Epithelial cell of prostate (primary cell): ENCODE measurements at regions not wholly inside any gene's neighbourhood (a gene's known extent, or its start where the extent isn't known, plus 50 kb on each side); places are given as distances from the start of the nearest gene placed in this dataset.
"Not testable (repeated sequence)": the region's sequence is repeated elsewhere in the genome, so short reads cannot be mapped to it uniquely, and the experiment has no call there.

Source experiments
- DNase-seq: peaks from one replicate; pipeline ENCODE4 v3.0.0-alpha.2; 2011; ENCODE audit warnings: low read depth, low spot score
- H3K27ac ChIP-seq: fragments of 450-650 bp; 2 replicates; pipeline ENCODE4 v1.5.1; 2017; ENCODE audit warnings: mild to moderate bottlenecking

DNA sequence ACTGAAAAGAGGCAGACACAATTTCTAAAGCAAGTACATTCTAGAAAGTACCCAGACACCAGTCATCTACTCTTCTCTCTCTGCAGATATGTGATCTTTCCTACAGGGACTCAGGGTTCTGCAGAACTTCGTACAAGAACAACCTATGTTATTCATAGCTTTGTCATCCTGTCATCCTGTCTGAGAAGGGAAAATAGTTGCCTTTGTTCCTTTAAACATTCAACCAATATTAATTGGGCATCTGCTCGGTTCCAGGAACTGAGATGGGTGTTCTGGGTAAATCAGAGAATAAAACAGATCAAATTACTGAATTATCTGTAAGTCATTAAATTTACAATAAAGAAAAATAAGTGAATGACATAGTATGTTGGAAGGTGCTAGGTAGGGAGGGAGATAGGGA lies 504.9 kb downstream of the MATN1 start:
- DNase-seq = no peak
- H3K27ac ChIP-seq = no peak overlapping the region

DNA sequence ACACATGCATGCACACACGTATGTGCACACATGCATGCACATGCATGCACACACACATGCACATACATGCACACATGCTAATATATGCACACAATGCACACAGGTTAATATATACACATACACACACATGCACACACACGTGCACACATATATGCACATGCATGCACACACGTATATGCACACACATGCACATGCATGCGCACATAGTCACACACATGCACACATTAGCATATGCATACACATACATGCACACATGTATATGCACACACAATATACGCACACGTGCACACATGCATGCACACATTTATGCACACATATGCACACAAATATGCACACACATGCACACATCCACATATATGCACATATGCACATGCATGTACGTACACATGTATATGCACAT lies 506.8 kb downstream of the MATN1 start:
- H3K27ac ChIP-seq = no peak overlapping the region
- DNase-seq = no peak

DNA sequence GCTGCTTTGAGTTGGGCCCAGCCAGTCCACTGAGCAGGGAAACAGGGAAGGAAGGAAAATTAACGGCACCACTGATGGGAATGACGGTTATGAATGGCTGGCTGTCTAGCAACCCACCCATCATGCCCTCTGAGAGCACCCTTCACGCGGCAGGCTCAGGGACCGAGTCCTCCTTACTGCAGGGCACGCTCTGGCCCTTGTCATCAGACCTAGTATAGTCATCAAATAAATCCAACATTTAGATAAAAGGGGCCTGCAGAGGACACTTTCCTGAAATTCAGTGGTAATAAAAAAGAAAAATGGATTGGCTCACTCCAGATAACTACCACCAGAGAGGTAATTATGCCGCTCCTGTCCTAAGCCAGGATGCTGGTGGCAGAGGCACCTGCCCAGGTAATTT lies 509.4 kb downstream of the MATN1 start:
- no peak for DNase-seq
- no peak overlapping the region for H3K27ac ChIP-seq

DNA sequence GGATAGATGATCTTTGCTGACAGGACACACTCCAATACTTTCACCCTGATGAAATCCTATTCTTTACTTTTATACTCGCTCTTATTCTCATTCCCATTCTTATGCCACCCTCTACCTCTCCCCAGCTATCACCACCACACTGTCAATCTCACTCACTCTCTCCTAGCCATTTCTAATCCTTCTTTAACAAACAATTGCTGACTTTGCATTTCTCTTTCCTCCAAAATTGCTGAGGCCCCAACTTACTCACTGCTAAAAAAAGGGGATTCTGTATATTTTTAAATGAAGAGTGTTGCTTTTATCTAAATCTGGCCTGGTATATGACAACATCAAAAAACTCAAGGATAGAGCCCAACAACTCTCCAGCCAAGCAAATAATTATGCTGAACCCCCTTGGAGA lies 515.4 kb downstream of the MATN1 start:
- not testable (repeated sequence) for H3K27ac ChIP-seq, DNase-seq

DNA sequence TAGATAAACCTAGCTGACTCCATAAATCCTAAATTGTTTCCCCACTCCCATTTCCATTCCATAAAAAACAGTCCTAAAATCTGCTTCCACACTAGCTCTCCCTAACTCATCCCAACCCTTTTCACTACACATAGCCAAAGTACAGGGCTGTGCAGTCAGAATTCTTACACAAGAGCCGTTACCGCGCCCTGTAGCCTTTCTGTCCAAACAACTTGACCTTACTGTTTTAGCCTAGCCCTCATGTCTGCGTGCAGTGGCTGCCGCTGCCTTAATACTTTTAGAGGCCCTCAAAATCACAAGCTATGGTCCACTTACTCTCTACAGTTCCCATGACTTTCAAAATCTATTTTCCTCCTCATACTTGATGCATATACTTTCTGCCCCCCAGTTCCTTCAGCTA lies 516.8 kb downstream of the MATN1 start:
- not testable (repeated sequence) for DNase-seq, H3K27ac ChIP-seq

DNA sequence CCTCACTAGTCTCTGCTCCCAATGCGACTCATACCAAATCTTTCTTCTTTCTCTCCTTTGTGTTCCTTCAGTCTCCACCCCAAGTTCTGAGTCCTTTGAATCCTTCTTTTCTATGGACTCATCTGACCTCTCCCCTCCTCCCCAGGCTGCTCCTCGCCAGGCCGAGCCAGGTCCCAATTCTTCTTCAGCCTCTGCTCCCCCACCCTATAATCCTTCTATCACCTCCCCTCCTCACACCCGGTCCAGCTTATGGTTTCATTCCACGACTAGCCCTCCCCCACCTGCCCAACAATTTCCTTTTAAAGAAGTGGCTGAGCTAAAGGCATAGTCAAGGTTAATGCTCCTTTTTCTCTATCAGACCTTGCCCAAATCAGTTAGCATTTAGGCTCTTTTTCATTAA lies 518.5 kb downstream of the MATN1 start:
- DNase-seq, H3K27ac ChIP-seq: not testable (repeated sequence)

DNA sequence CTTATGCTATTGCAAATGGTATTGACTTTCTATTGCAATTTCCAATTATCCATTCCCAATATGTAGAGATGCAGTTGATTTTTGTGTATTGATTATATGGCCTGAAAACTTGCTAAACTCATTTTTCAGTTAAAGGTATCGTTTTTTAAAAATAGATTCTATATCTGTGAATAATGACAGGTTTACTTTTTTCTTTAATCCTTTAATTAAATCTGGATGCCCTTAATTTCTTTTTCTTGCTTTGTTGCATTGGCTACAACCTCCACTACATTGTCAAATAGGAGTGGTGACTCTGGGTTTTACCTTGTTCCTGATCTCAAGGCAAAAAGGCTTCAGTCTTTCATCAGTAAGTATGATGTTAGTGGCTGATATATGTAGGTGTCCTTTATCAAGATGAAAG lies 522.4 kb downstream of the MATN1 start:
- no peak for DNase-seq
- no peak overlapping the region for H3K27ac ChIP-seq

DNA sequence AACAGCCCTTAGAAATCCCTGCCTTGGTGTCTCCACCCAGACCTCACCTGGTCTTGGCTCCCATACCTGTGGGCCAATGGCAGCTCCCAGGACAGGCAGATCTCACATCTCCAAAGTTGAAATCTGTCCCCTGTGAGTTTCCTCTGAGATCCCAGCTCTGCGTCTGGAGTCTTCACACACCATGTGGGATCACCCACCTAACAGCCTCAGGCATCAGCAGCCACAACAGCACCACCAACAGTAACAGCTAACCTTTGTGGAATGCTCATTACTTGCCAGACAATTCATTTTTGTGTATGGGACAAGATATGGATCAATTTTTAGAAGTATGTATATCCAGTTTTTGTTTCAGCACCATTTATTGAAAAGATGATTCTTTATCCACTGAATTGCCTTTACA lies 523.2 kb downstream of the MATN1 start:
- H3K27ac ChIP-seq = no peak overlapping the region
- DNase-seq = no peak

DNA sequence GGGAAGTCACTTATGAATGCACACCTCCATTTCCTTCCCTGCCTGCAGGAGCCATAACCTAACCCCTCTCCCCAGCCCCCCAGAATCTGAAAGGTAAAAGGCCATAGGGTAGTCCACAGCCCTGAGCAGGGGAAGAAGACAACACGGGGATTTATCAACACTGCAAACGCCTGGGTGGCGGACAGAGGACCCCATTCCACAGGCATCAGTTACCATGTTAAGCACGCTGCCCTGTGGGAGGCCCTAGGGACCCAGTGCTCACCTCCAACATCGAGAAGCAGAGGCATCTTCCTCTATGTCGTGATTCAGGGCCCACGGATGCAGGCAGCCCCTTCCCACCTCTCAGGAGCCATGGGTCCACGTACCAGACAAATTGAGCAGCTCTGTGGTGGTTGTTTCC lies 523.8 kb downstream of the MATN1 start:
- H3K27ac ChIP-seq = no peak overlapping the region
- DNase-seq = no peak

DNA sequence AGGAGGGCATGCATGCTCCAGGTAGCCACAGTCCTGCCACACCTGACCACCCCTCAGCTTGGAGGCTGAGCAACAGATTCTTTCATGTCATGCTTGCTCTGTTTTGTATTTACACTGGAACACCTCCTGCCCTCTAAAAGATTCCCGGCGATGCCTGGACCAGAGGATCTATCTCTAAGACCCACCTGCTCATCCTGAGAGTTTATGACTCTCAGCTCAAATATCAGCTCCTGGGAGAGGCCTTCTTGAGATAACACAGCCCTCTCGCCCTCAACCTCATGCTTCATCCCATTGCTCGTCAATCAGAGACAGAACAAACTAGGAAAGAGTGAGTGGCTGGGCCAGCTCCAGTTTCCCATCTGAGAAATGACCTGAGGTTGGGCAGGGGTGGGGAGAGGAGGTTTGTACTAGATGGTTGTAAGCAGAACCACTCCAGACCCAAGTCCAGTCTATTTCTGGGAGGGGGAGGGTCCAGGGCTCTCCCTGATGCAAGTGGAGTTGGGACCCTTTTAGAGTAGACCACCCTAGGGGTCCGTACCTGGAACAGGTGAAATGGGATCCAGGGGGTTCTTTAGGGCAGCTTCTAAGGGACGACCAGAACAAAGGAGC lies 524.5 kb downstream of the MATN1 start:
- no peak overlapping the region for H3K27ac ChIP-seq
- DNase-seq = no peak

DNA sequence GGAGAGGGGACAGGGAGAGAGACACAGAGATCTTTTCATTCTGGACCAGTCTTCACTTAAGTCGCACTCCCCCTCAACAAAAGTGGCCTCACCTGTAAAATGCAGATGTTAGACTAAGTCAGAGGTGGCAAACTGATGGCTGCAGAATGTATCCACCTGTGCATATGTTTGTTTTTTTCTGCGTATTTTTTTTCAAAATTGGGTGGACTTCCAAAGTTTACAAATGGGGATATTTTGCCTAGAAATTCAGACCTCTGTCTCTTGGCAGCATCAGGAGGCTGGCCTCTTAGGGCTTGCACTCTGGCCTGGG lies 525.0 kb downstream of the MATN1 start:
- no peak overlapping the region for H3K27ac ChIP-seq
- DNase-seq = no peak

DNA sequence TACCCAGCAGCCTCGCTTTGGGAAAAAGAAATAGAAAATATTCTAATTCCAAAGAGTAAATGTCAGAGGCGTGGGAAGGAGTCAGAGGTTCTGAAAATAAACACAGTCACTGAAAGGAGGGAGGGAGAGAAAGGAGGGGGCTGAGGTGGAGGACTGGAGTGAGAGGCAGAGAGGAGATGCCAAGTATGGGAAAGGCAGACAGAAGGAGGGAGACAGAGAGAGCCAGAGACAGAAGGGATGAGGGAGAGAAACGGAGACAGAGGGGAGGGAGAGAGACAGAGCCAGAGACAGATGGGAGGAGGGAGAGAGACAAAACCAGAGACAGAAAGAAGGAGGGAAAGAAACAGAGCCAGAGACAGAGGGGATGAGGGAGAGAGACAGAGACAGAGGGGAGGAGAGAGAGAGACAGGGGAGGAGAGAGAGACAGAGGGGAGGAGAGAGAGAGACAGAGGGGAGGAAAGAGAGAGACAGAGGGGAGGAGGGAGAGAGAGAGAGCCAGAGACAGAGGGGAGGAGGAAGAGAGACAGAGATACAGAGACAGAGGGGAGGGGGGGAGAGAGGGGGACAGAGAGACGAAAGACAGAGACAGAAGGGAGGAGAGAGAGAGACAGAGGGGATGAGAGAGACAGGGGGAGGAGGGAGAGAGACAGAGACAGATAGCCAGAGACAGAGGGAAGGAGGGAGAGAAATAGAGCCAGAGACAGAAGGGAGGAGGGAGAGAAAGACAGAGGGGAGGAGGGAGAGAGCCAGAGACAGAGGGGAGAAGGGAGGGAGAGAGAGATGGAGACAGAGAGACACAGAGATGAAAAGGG lies 525.5 kb downstream of the MATN1 start:
- no peak for DNase-seq
- H3K27ac ChIP-seq = no peak overlapping the region

DNA sequence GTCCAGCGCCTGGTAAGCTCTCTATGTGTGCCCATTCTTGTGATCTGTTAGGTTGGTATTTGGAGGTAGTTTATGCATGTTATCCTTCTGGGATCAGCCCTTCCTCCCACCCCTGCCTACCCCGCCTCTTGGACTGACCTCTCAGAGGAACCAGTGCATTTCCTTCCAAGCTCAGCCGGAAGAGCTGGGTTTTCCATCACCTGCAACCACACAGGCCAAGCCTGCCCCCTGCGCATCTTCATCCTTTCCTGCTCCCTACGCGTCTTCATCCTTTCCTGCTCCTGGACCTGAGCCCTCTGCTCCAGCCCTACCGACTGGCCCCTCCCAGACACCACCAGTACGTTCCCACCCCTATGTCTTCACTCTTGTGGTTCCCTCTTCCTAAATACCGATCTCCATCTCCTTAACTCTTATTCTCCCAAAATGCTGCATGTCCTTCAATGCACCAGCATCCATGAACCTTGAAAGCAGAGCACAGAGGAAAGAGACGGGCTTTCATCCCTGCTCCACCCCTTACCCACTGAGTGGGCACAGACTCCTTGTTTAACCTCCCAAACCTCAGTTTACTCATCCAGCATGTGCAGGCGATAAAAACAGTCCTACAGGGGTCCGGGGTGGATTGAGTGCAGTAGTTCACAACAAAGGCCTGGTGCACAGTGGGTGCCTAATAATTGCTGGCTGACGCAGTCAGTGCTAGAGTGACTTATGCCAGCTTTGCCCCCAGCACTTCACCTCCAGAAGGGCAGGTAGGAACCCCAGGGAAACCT lies 526.3 kb downstream of the MATN1 start:
- no peak for DNase-seq
- no peak overlapping the region for H3K27ac ChIP-seq

DNA sequence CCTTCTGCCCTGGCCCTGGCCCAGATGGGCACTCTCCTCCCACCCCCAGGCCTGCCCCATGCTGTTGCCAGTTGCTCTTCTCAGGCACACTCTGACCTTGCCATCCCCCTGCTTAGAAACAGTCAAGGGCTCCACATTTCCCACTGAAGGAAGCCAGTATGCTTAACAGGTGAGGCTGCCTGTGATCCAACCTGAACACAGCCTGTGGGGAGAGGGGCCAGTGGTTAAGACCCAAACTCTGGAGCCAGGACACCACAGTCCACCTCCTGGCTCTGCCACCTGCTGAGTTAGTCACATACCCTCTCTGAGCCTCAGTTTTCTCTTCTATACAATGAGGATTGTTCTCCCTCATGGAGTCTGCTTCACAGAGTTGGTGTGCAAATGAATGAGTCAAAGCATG lies 526.9 kb downstream of the MATN1 start:
- no peak for DNase-seq
- H3K27ac ChIP-seq = no peak overlapping the region

DNA sequence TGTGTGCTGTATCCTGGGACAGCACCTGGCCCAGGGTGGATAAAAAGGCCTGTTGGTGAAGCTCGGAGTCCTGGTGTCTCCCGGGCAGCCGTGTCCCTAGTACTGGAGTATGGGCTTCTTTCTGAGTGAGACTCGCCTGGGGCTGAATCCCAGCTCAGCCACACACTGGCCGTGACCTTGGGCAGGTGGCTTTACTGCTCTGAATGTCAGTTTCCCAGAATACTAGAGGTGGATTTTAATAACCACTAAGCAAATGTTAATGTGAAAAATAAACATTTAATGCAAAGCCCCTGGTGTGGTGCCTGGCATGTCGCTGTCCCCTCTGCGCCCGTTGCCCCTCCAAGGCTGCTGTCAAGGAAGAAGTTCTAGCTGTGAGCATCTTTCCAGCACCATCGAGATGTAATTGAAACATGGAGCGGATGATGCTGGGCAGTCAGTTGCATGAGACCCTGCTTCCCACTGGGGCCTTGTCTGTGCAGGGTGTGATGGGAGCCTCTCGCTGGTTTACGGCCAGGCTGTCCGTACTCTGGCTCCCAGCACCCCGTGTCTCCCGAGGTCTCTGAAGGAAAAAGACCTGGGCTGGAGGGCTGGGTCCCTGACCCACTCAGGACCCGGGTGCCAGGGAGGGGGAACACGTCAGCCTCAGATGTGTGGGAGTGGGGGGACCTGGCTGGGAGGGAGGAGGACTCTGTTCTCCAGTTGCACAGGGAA lies 527.8 kb downstream of the MATN1 start:
- no peak overlapping the region for H3K27ac ChIP-seq
- no peak for DNase-seq

DNA sequence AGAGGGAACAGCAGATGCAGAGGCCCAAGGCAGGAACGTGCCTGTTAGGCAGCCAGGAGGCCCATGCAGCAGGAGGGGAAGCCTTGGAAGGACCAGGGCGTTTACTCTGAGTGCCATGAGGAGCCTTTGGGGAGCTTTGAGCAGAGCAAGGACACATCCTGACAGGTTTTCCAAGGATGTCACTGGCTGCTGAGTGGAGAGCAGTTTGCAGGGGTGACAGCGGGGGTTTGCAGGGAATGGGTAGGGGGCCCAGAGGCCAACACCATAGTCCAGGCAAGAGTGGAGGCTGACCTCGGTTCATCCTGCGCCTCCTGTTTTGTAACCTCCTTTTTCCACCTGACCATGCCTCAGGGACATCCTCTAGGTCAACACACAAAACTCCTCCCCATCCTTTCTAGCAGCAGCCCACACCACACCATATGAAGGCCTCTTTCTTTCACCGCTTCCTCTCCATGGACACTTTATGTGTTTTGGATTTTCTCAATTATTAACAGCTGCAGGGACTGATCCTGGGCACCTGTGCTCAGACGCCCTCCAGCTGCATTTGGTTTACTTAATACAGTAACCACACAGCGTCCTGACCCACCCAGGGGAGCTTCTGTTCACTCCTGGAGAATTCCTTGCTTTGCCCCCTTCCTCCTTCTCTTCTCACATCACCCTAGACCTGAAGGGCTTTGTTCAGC lies 528.5 kb downstream of the MATN1 start:
- DNase-seq = no peak
- no peak overlapping the region for H3K27ac ChIP-seq

DNA sequence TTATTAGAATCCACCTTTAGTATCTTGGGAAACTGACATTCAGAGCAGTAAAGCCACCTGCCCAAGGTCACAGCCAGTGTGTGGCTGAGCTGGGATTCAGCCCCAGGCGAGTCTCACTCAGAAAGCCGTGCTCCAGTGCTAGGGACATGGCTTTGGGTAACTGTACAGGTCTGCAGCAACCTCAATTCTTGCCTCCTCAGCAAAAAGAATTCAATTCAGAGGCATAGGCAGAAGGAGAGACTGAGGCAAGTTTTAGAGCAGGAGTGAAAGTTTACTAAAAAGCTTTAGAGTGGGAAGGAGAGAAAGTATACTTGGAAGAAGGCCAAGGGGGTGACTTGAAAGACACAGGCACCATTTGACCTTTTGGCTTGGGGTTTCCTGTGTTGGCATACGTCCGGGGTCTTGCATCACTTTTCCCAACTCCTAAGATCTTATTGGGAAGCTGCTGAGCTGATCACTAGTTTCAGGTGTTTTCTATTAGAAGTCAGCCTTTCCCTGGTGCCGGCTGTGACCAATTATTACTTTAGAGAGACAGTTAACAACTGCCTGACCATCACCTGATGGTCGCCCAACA lies 529.3 kb downstream of the MATN1 start:
- H3K27ac ChIP-seq = no peak overlapping the region
- no peak for DNase-seq

DNA sequence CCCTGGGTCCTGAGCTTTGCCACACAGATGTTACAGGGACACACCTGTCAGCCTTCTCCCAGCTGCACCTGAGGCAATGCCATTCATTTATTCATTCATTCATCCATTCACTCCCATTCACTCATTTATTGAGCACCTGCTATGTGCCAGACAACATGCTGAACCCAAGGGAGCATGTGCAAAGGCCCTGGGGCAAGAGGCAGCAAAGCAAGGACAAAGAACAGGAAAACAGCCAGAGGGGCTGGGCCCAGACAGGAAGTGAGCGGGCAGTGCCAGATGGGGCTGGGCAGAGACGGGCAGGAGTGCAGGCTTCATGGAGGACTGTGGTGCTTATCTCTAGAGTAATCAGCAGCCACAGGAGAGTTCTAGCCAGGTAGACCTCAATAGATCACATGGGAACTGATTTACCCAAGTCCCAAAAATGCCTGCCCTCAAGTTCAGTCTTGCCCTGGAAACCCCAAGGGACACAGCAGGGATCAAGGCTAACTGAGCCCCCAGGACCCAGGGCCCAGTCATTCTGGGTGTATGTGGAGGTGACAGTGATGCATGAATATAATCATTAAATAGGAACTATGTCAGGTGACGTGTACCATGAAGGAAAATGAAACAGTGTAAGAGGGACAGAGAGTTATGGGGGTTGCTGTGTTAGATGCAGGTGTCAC lies 530.3 kb downstream of the MATN1 start:
- DNase-seq = no peak
- no peak overlapping the region for H3K27ac ChIP-seq

DNA sequence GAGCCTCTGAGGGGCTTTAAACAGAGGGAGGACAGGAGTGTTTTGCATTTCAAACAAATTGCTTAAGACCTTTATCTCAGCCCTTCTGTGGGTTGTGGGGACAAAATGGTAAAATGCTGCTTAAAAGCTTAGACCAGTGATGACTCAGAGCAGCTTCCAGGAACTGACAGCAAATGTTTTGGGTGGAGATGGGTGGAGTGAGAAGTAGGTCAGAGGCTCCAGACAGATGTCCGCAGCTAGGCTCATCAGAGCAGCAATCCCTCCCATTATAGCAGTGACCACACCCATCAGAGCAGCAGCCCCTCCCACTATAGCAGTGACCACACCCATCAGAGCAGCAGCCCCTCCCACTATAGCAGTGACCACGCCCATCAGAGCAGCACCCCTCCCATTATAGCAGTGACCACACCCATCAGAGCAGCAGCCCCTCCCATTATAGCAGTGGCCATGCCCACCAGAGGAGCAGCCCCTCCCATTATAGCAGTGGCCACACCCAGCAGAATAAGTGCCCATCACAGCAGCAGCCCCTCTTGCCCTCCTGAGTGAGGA lies 532.2 kb downstream of the MATN1 start:
- DNase-seq = no peak
- no peak overlapping the region for H3K27ac ChIP-seq
